ENCODE measurements at regions not wholly inside any gene's neighbourhood (a gene's known extent, or its start where the extent isn't known, plus 50 kb on each side); places are given as distances from the start of the nearest gene placed in this dataset.
"Not testable (repeated sequence)": the region's sequence is repeated elsewhere in the genome, so short reads cannot be mapped to it uniquely, and the experiment has no call there.

GRCh38 chr15:20282491-20282943 is 259.1 kb downstream of the GOLGA6L6 start:
- H4K8ac ChIP-seq (ENCODE audit: low read depth in 2 of 2, low read length in 2 of 2); H4K91ac ChIP-seq (ENCODE audit: insufficient read depth, low read depth, low read length); dilution Hi-C loops (cut with HindIII; ENCODE audit: low sequenced_read_pairs, unreplicated experiment); H2BK120ac ChIP-seq (ENCODE audit: low read depth, low read length); H3K56ac ChIP-seq (ENCODE audit: extremely low read depth, insufficient read depth, low read length); BruUV-seq (replicated peaks); H4K5ac ChIP-seq (ENCODE audit: low read depth, low read length); DNase-seq; H2BK20ac ChIP-seq (ENCODE audit: low read depth, low read length); H4K20me1 ChIP-seq (ENCODE audit: insufficient read depth, low read length); H3K4ac ChIP-seq (ENCODE audit: low read depth, low read length); H3K18ac ChIP-seq (ENCODE audit: low read depth, low read length); H3K14ac ChIP-seq (replicated peaks; ENCODE audit: low read depth, low read length); H3K4me3 ChIP-seq (ENCODE audit: insufficient read depth, low read depth, low read length); H3K79me1 ChIP-seq (ENCODE audit: low read depth in 1 of 2, low read length in 2 of 2); intact Hi-C loops (cut with micrococcal nuclease); H2AK5ac ChIP-seq (ENCODE audit: low read depth, low read length); H3K9me1 ChIP-seq (ENCODE audit: insufficient read depth, low read length); H3K4me2 ChIP-seq (ENCODE audit: low read depth, low read length); H2BK5ac ChIP-seq (ENCODE audit: low read depth, low read length, poor library complexity, severe bottlenecking); H3K27ac ChIP-seq (ENCODE audit: insufficient read depth, low read length); H3K4me1 ChIP-seq (ENCODE audit: control insufficient read depth, insufficient read depth, low read length); H3K27me3 ChIP-seq (ENCODE audit: control insufficient read depth, insufficient read depth, low read length); POLR2A ChIA-PET (ENCODE audit: unreplicated experiment); H3K9ac ChIP-seq (ENCODE audit: low read depth, low read length); H3K36me3 ChIP-seq (ENCODE audit: control insufficient read depth, insufficient read depth, low read length); H2AFZ ChIP-seq (replicated peaks; ENCODE audit: low read length, poor library complexity); CTCF ChIA-PET; ATAC-seq (ENCODE audit: low read depth); H3K23ac ChIP-seq (ENCODE audit: low read depth, low read length); H2BK15ac ChIP-seq (ENCODE audit: low read depth, low read length): not testable (repeated sequence)
- H2AK9ac ChIP-seq (replicated peaks; ENCODE audit: low read depth, low read length, poor library complexity): peak overlapping the region; percentile 42
- peaks cover 47% of the 10 kb centered on the region for H3K9me3 ChIP-seq (ENCODE audit: control insufficient read depth, insufficient read depth, low read length)
- 69% methylated on average over 28 of the region's 29 CpGs; no CpG with 5 or more reads in 1 of the 2 experiments for WGBS, 2 experiments (ENCODE audit: extremely low coverage in 2 of 2, insufficient read length in 1 of 2)
- in situ Hi-C loops (cut with MboI; ENCODE audit: low sequenced_read_pairs): loop anchor here (25.0 kb wide), 1 partner anchor 95 kb away; no protein-coding TSS in a partner anchor

- dilution Hi-C loops (cut with HindIII; ENCODE audit: low sequenced_read_pairs, unreplicated experiment); H3K18ac ChIP-seq (ENCODE audit: low read depth, low read length); ATAC-seq (ENCODE audit: low read depth); H3K9me1 ChIP-seq (ENCODE audit: insufficient read depth, low read length); intact Hi-C loops (cut with micrococcal nuclease); DNase-seq; H2BK15ac ChIP-seq (ENCODE audit: low read depth, low read length); H3K4ac ChIP-seq (ENCODE audit: low read depth, low read length); H3K27ac ChIP-seq (ENCODE audit: insufficient read depth, low read length); H3K23ac ChIP-seq (ENCODE audit: low read depth, low read length); H2AFZ ChIP-seq (replicated peaks; ENCODE audit: low read length, poor library complexity); H2AK5ac ChIP-seq (ENCODE audit: low read depth, low read length); H3K14ac ChIP-seq (replicated peaks; ENCODE audit: low read depth, low read length); H4K5ac ChIP-seq (ENCODE audit: low read depth, low read length); POLR2A ChIA-PET (ENCODE audit: unreplicated experiment); H3K36me3 ChIP-seq (ENCODE audit: control insufficient read depth, insufficient read depth, low read length); H3K4me2 ChIP-seq (ENCODE audit: low read depth, low read length); H3K9ac ChIP-seq (ENCODE audit: low read depth, low read length); H2BK20ac ChIP-seq (ENCODE audit: low read depth, low read length); H4K8ac ChIP-seq (ENCODE audit: low read depth in 2 of 2, low read length in 2 of 2); CTCF ChIA-PET; H2BK120ac ChIP-seq (ENCODE audit: low read depth, low read length); BruUV-seq (replicated peaks); H2BK5ac ChIP-seq (ENCODE audit: low read depth, low read length, poor library complexity, severe bottlenecking); H3K79me1 ChIP-seq (ENCODE audit: low read depth in 1 of 2, low read length in 2 of 2); H3K4me3 ChIP-seq (ENCODE audit: insufficient read depth, low read depth, low read length); H3K56ac ChIP-seq (ENCODE audit: extremely low read depth, insufficient read depth, low read length); H3K27me3 ChIP-seq (ENCODE audit: control insufficient read depth, insufficient read depth, low read length); H4K20me1 ChIP-seq (ENCODE audit: insufficient read depth, low read length); H3K4me1 ChIP-seq (ENCODE audit: control insufficient read depth, insufficient read depth, low read length); H4K91ac ChIP-seq (ENCODE audit: insufficient read depth, low read depth, low read length); H2AK9ac ChIP-seq (replicated peaks; ENCODE audit: low read depth, low read length, poor library complexity): not testable (repeated sequence)
- H3K9me3 ChIP-seq (ENCODE audit: control insufficient read depth, insufficient read depth, low read length): peaks cover 51% of the 10 kb centered on the region
- in situ Hi-C loops (cut with MboI; ENCODE audit: low sequenced_read_pairs): loop anchor here (25.0 kb wide), 1 partner anchor 94 kb away; no protein-coding TSS in a partner anchor
- WGBS, 2 experiments (ENCODE audit: extremely low coverage in 2 of 2, insufficient read length in 1 of 2): 48% methylated on average over 3 of the region's 7 CpGs; no CpG with 5 or more reads in 1 of the 2 experiments
These were observed 259.9 kb downstream of the GOLGA6L6 start for GRCh38 chr15:20281567-20282275.
